Mesodermal cell (in vitro differentiated cells): ENCODE measurements at regions not wholly inside any gene's neighbourhood (a gene's known extent, or its start where the extent isn't known, plus 50 kb on each side); places are given as distances from the start of the nearest gene placed in this dataset.

Experiments used
- H3K27ac ChIP-seq: 2 replicates; pipeline ENCODE4 v1.7.0; 2013; ENCODE audit warnings: mild to moderate bottlenecking, low read depth, low read length, moderate library complexity; ENCODE audit not compliant: severe bottlenecking
- H3K36me3 ChIP-seq: 2 replicates; pipeline ENCODE4 v1.7.1; 2013; ENCODE audit warnings: mild to moderate bottlenecking, low read length, moderate library complexity; ENCODE audit not compliant: control insufficient read depth, insufficient read depth
- H3K4me1 ChIP-seq: one replicate; pipeline ENCODE4 v1.7.1; 2013; ENCODE audit warnings: mild to moderate bottlenecking, low read length; ENCODE audit not compliant: insufficient read depth, control insufficient read depth, poor library complexity, severe bottlenecking
- H3K4me3 ChIP-seq: 2 replicates; pipeline ENCODE4 v1.7.0; 2013; ENCODE audit warnings: low read length, control low read depth, mild to moderate bottlenecking; ENCODE audit not compliant: insufficient read depth, poor library complexity, severe bottlenecking; ENCODE audit errors: extremely low read depth
- H3K9me3 ChIP-seq: 2 replicates; pipeline ENCODE4 v1.7.1; 2013; ENCODE audit warnings: mild to moderate bottlenecking, low read length, moderate library complexity; ENCODE audit not compliant: control insufficient read depth
- WGBS, 2 experiments: methylation state at CpG; one replicate each; pipeline ENCODE4 v1.1.5; 2013; ENCODE audit warnings: missing lambda C conversion rate in 2 of 2; ENCODE audit not compliant: insufficient coverage in 2 of 2; 5-methylcytosine and 5-hydroxymethylcytosine counted together

DNA sequence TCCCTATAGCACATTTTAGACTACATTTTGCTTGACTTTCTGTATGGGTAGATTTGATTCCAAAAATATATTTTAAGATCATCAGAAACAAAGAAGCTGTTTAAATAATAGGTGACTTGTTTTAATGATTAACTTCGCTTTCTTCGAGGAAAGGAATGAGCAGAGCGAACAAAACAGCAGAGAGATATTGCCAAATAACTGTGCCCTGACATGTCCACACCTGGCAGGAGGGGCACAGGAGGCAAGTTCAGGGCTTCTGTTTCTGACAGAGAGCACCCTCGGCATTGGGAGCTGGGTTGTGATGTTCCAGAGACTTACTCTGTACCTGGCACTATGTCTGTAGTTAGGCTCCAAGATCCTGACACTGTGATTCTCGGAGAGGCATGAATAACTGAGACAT, 155.7 kb upstream of the SASH1 start:
- H3K27ac ChIP-seq: no peak overlapping the region
- WGBS, 2 experiments: 100% methylated on average over 4 of the region's 5 CpGs
- H3K9me3 ChIP-seq: no peaks in the 10 kb centered on the region

DNA sequence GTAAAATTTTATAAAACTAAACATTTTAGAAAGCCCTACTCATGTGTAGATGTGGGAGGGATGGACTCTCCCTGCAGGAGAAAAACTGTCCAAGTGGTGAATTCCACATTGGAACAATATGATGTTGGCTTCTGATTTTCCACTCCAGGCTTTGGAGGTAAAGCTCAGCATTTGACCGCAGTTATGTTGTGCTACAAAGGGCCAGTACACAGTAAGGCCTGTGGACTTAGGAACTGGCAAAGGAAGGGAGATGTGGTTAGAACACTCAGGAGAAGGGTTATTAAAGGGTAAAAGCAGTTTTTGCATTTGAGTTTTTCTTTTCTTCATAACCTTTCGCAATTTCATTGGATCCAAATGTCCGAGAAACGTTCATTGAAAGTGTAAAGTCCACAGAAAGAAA, 150.3 kb upstream of the SASH1 start:
- Histone ChIP-seq H3K36me3 (no peaks in the 10 kb centered on the region), H3K27ac (no peak overlapping the region), H3K9me3 (no peaks in the 10 kb centered on the region), H3K4me3 (no peak overlapping the region), H3K4me1 (no peaks in the 10 kb centered on the region)
- 97 to 98% methylated on average over 3 to 4 of the region's 4 CpGs for WGBS, 2 experiments

More for the DNA sequence above, 155.7 kb upstream of the SASH1 start:
- no peaks in the 10 kb centered on the region for H3K36me3 ChIP-seq
- no peak overlapping the region for H3K4me3 ChIP-seq
- no peaks in the 10 kb centered on the region for H3K4me1 ChIP-seq

DNA sequence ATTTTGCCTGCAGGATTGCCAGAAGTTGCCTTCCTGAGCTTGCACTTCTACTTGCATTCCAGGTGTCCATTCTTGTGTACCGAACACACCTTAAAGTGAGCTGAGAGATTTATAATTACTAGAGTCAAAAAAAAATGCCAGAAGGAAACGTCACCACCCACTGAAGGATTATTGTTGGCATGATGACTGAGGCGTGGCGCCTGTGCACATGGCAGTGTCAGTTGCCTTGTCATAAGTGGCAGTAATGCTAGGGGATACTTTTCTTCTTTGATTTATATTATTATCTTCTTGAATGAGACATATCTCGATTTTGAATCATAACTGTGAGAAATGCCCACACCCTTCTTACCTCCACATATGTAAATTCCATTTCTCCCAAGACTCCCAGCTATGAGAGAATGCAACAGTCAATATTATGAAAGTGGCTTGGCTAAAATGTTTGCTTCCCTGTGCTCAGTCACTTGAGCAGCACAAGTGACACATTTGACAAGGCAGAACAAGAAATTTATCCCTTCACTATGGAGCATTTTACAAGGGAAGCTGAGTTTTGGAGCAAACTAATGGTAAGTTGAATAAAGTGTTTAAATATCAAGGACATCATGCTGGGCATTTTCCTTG, 149.5 kb upstream of the SASH1 start:
- 100% methylated on average over 1 of the region's 5 CpGs; no CpG with 5 or more reads in 1 of the 2 experiments for WGBS, 2 experiments
- Histone ChIP-seq H3K36me3 (no peaks in the 10 kb centered on the region), H3K27ac (no peak overlapping the region), H3K4me1 (no peaks in the 10 kb centered on the region), H3K4me3 (no peak overlapping the region), H3K9me3 (no peaks in the 10 kb centered on the region)

DNA sequence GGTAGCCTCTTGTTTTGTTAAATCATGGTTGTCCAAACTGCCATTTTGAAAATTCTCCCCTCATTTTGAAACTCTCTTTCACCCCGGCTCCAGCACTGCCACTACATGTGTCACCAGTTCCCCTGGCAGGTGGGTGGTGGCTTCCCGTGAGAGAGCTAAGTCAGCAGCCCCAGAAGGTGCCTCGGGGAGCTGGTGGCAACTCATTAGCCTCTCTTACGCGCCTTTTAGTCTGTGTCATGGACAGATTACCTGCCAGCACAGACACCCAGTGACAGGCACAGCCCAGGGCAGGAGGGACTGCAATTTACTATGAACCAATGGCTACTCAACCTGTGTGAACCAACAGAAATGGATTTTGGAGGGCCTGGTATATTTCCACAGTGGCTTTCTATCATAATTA, 147.1 kb upstream of the SASH1 start:
- WGBS, 2 experiments: 91 to 96% methylated on average over 5 of the region's 5 CpGs
- no peak overlapping the region for H3K27ac ChIP-seq

DNA sequence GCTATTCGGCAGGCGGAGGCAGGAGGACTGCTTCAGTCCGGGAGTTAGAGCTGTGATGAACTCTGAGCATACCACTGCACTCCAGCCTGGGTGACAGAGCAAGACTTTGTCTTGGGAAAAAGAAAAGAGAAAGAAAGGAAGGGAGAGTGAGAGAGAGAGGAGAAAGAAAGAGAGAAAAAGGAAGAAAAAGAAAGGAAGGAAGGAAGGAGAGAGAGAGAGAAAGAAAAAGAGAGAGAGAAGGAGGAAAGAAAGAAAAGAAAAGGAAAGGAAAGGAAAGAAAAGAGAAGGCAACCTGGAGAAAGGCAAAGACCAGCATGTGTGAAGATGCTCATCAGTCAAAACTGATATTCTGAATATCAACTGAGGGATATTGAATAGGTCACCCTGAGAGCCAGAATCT, 143.1 kb upstream of the SASH1 start:
- Histone ChIP-seq H3K27ac (no peak overlapping the region), H3K4me1 (no peaks in the 10 kb centered on the region)
- 100% methylated on average over 3 of the region's 3 CpGs for WGBS, 2 experiments

More for the DNA sequence above, 147.1 kb upstream of the SASH1 start:
- H3K4me3 ChIP-seq: no peak overlapping the region
- H3K9me3 ChIP-seq: no peaks in the 10 kb centered on the region
- H3K4me1 ChIP-seq: no peaks in the 10 kb centered on the region
- no peaks in the 10 kb centered on the region for H3K36me3 ChIP-seq

DNA sequence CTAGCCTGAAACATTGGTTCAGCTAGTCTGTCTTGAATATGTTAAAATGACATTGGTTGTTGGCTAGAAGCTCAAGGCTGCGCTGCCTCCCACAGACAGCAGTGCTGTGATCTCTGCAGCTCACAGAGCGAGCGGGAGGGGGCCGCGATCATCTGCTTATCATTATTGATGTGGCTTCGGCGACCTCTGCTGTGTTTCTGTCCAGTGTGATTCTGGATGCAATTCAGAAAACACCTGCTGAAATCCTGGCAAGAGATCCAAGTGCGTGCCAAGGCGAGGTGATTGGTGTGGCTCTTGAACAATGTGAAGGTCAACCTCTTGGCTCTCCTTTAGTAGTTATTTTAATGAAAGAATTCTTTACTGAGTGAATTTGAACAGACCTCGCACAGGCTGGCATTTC, 142.3 kb upstream of the SASH1 start:
- H3K27ac ChIP-seq: no peak overlapping the region

More for the DNA sequence above, 143.1 kb upstream of the SASH1 start:
- H3K36me3 ChIP-seq: no peaks in the 10 kb centered on the region
- no peaks in the 10 kb centered on the region for H3K9me3 ChIP-seq
- H3K4me3 ChIP-seq: no peak overlapping the region

DNA sequence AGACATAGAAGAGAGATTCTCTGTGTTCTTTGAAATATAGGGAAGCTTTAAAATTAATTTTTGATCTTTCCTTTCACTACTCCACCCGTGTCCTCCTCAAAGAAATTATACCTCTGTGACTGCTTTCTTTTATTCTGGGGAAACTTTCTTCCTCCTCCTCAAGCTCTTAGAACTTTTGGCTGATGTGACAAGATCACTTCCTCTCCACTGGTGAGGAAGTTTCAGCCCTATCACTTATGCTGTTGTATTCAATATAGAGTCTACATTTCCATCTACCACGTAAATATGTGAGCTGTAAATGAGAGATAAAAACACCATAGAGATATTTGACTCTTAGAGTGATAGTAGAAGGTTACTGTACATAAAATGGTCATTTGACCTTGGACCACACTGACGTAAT, 141.9 kb upstream of the SASH1 start:
- Histone ChIP-seq H3K27ac (no peak overlapping the region), H3K4me1 (no peaks in the 10 kb centered on the region), H3K4me3 (no peak overlapping the region), H3K36me3 (no peaks in the 10 kb centered on the region), H3K9me3 (no peaks in the 10 kb centered on the region)
- 100% methylated on average over 1 of the region's 3 CpGs; no CpG with 5 or more reads in 1 of the 2 experiments for WGBS, 2 experiments

More for the DNA sequence above, 142.3 kb upstream of the SASH1 start:
- Histone ChIP-seq H3K4me3 (no peak overlapping the region), H3K4me1 (no peaks in the 10 kb centered on the region), H3K36me3 (no peaks in the 10 kb centered on the region), H3K9me3 (no peaks in the 10 kb centered on the region)
- 84 to 90% methylated on average over 7 to 8 of the region's 10 CpGs for WGBS, 2 experiments

DNA sequence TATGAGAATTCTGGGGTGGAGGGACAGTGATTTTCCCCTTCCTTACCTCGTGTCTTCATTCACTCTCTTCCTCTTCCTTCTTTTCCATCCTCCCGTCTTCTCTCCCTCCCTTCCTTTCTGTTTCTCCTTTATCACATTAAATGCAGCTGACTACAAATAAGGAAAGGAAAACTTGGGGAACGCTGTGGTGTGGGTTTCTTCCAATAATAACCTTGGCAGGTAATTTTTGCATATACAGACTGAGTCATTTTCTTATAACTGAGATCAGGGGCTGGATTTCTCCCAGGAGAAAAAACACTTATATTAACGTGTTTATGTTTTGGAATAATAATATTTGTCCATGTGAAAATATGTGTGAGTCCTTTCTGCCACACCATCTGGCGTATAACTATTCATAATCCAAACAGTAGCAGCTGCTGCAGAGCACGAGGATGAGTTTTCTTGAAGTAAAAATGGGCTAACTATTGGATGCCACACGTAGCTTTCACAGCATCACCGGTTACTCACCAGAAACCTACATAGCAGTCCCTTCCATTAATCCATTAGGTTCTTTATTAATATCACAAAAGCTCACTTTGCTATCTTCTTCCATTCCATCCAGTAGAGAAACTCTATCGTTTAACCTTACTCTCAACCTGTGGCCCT, 139.2 kb upstream of the SASH1 start:
- H3K4me3 ChIP-seq: no peak overlapping the region
- H3K4me1 ChIP-seq: no peaks in the 10 kb centered on the region
- H3K9me3 ChIP-seq: no peaks in the 10 kb centered on the region
- WGBS, 2 experiments: 92 to 96% methylated on average over 2 to 3 of the region's 9 CpGs
- H3K27ac ChIP-seq: no peak overlapping the region
- H3K36me3 ChIP-seq: no peaks in the 10 kb centered on the region

DNA sequence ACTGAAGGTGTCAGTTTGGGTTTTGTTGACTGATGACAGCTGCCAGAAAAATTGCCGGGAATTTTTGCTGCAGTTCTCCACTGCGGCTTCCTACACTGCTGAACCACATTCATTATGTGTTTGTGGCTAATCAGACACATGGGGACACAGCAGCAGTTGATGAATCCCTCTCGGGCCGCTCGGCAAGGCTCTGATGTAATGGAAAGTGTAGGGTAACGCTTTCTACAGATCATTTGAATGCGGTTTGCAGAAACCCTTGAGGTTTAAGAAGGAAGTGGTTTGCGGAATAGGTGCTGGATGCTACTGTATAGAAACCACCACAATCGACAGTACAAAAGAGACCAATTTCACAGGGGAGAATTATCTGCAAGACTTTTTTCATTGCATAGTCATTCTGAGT, 138.7 kb upstream of the SASH1 start:
- H3K4me3 ChIP-seq: no peak overlapping the region
- H3K27ac ChIP-seq: no peak overlapping the region
- WGBS, 2 experiments: 87 to 88% methylated on average over 5 to 8 of the region's 9 CpGs

DNA sequence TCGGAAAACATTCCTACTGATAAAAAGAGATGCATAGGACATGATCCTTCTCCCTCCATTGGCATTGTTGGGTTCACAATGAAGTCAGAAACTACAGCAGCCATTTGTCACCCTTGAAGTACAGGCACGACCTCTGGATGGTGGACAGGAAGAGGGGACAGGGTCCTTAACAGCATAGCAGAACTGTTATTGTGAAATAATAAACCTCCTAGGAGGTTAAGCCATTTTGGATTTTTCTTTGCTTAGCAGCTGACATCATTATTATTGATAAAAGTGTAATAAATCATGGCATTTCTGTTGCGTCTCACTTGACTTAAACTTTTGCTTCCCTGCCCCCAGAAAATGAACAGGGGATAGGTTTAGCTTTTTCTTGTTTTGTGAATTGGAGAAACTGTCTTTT, 134.3 kb upstream of the SASH1 start:
- WGBS, 2 experiments: 75 to 80% methylated on average over 1 to 2 of the region's 3 CpGs
- no peak overlapping the region for H3K27ac ChIP-seq
- no peak overlapping the region for H3K4me3 ChIP-seq
- no peaks in the 10 kb centered on the region for H3K4me1 ChIP-seq
- no peaks in the 10 kb centered on the region for H3K36me3 ChIP-seq
- H3K9me3 ChIP-seq: no peaks in the 10 kb centered on the region

More for the DNA sequence above, 138.7 kb upstream of the SASH1 start:
- Histone ChIP-seq H3K9me3 (no peaks in the 10 kb centered on the region), H3K4me1 (no peaks in the 10 kb centered on the region), H3K36me3 (no peaks in the 10 kb centered on the region)

DNA sequence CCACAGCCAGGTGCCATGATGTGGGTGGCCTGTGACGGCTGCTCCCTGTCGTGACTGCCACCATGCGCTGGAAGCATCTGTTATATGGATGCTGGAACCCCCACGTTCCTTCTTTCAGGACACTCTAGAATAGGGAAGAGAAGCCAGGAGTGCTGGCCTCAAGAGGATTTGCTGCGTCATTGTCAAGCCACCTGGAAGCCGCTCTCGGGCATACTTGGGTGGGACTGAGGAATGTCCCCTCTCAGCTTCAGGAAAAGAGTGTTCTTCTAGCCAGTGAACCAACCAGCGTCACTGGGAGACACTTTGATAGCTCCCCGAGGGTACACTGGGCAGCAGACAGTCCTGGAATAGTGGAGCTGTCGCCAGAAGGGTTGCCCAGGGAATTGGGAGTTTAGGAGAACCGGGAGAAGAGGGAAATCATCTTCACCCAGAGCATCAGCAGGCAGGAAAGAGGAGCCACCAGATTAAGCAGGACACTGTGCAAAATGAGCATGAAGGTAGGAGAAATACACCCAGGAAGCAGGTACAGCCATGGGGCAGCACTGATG, 130.8 kb upstream of the SASH1 start:
- H3K4me1 ChIP-seq: no peaks in the 10 kb centered on the region
- H3K36me3 ChIP-seq: no peaks in the 10 kb centered on the region
- H3K27ac ChIP-seq: no peak overlapping the region
- 96% methylated on average over 10 to 11 of the region's 11 CpGs for WGBS, 2 experiments
- no peaks in the 10 kb centered on the region for H3K9me3 ChIP-seq
- no peak overlapping the region for H3K4me3 ChIP-seq
